ENCODE measurements at regions not wholly inside any gene's neighbourhood (a gene's known extent, or its start where the extent isn't known, plus 50 kb on each side); places are given as distances from the start of the nearest gene placed in this dataset.
"Not testable (repeated sequence)": the region's sequence is repeated elsewhere in the genome, so short reads cannot be mapped to it uniquely, and the experiment has no call there.

- DNase-seq = not testable (repeated sequence)
These were observed 56.5 kb upstream of the ABHD2 start for GRCh38 chr15:89031637-89032285.

- no peak for DNase-seq
These were observed 54.0 kb upstream of the ABHD2 start for GRCh38 chr15:89034305-89034704.

GRCh38 chr15:89035150-89035549 lies 53.1 kb upstream of the ABHD2 start:
- no peak for DNase-seq

- DNase-seq = no peak
These were observed 52.6 kb upstream of the ABHD2 start for GRCh38 chr15:89035658-89036057.

- no peak for DNase-seq
These were observed 50.1 kb upstream of the ABHD2 start for GRCh38 chr15:89038146-89038545.
